ENCODE measurements at regions not wholly inside any gene's neighbourhood (a gene's known extent, or its start where the extent isn't known, plus 50 kb on each side); places are given as distances from the start of the nearest gene placed in this dataset.

GRCh38 chr4:160247091-160247656, 1144.3 kb downstream of the RAPGEF2 start:
- H3K4me1 ChIP-seq = no peaks in the 10 kb centered on the region
- H3K4me3 ChIP-seq = no peak overlapping the region
- H3K36me3 ChIP-seq = no peaks in the 10 kb centered on the region
- no peaks in the 10 kb centered on the region for H3K27me3 ChIP-seq
- intact Hi-C loops (cut with DNase I; ENCODE audit: low total_unique reads) = no loop called here
- H3K9me3 ChIP-seq = no peaks in the 10 kb centered on the region
- WGBS, 2 donors (ENCODE audit: low coverage in 1 of 2) = 88% methylated on average over 7 of the region's 7 CpGs; no CpG with 5 or more reads in 1 of the 2 donors
- no peak for DNase-seq
- TF ChIP-seq EP300 (IDR thresholded peaks at IDR 0.05; ENCODE audit: low read depth) (no peak), POLR2AphosphoS5 (IDR thresholded peaks at IDR 0.05) (no peak), POLR2A (IDR thresholded peaks at IDR 0.05) (no peak), CTCF (IDR thresholded peaks at IDR 0.05) (no peak)
- in situ Hi-C loops (cut with MboI; ENCODE audit: low pct_ligation_motif_present in 1 of 4, low pct_unique_long_range_greater_than_20kb in 1 of 4, low sequenced_read_pairs in 3 of 4) = no loop called here
- H3K27ac ChIP-seq = no peak overlapping the region

DNA sequence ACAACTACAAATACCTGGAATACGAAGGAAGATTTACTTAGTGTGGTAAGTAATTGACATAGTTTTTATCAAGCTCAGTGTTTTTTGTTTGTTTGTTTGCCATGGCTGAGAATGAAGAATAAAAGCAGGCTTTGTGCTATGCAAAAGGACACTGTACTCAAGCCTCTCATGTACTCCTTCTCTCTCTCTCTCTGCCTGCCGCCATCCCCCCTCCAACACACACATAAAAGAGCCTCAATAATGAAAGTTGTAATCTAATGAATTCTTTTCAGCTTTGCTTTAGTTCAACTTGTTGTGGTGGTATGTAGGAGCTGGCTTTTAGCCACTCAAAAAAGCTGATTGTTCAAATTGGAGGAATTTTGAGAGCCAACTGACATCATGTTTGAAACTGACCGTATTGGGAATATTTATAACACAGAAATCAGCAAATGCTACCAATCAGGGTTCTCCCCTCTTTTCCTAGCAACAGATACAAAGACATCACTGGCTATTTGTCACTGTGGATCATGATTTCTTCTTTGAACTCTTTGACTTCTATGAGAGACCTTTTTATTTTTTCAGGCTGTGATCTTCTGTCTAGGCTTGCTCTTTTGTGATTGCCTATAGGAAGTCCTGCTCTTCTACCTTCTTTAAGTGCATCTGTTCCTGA, 1148.8 kb downstream of the RAPGEF2 start:
- Histone ChIP-seq H3K4me1 (no peaks in the 10 kb centered on the region), H3K4me3 (no peak overlapping the region), H3K27me3 (no peaks in the 10 kb centered on the region), H3K36me3 (no peaks in the 10 kb centered on the region), H3K27ac (no peak overlapping the region), H3K9me3 (no peaks in the 10 kb centered on the region)
- intact Hi-C loops (cut with DNase I; ENCODE audit: low total_unique reads) (no loop called here), in situ Hi-C loops (cut with MboI; ENCODE audit: low pct_ligation_motif_present in 1 of 4, low pct_unique_long_range_greater_than_20kb in 1 of 4, low sequenced_read_pairs in 3 of 4) (no loop called here)
- TF ChIP-seq POLR2AphosphoS5 (IDR thresholded peaks at IDR 0.05) = no peak
- no peak for TF ChIP-seq EP300 (IDR thresholded peaks at IDR 0.05; ENCODE audit: low read depth)
- TF ChIP-seq CTCF (IDR thresholded peaks at IDR 0.05) = no peak
- no peak for TF ChIP-seq POLR2A (IDR thresholded peaks at IDR 0.05)
- DNase-seq = no peak
- WGBS, 2 donors (ENCODE audit: low coverage in 1 of 2) = 67 to 96% methylated on average over 3 of the region's 3 CpGs

DNA sequence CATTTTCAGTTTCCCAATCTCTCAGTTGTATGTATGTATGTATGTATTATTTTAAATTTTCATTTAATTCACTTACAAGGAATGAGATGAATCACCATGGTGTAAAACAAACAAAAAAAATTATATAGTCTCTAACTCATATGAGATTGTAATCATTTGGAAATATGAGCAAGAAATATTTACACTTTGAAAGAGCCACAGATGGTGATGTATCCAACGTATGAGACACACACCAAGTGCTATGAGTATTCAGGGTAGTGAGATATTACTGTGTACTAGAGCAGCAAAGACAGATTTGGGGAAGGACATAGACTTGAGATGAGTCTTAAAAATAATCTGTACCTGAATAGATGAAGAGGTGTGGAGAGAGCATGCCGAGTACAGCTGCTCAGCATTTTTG, 1154.4 kb downstream of the RAPGEF2 start:
- Histone ChIP-seq H3K27ac (no peak overlapping the region), H3K27me3 (no peaks in the 10 kb centered on the region), H3K36me3 (no peaks in the 10 kb centered on the region), H3K4me3 (no peak overlapping the region), H3K4me1 (no peaks in the 10 kb centered on the region), H3K9me3 (no peaks in the 10 kb centered on the region)
- TF ChIP-seq POLR2A (IDR thresholded peaks at IDR 0.05) = no peak
- TF ChIP-seq POLR2AphosphoS5 (IDR thresholded peaks at IDR 0.05) = no peak
- TF ChIP-seq CTCF (IDR thresholded peaks at IDR 0.05) = no peak
- TF ChIP-seq EP300 (IDR thresholded peaks at IDR 0.05; ENCODE audit: low read depth) = no peak
- intact Hi-C loops (cut with DNase I; ENCODE audit: low total_unique reads) (no loop called here), in situ Hi-C loops (cut with MboI; ENCODE audit: low pct_ligation_motif_present in 1 of 4, low pct_unique_long_range_greater_than_20kb in 1 of 4, low sequenced_read_pairs in 3 of 4) (no loop called here)
- DNase-seq = no peak
- WGBS, 2 donors (ENCODE audit: low coverage in 1 of 2) = 48 to 62% methylated on average over 2 of the region's 2 CpGs

DNA sequence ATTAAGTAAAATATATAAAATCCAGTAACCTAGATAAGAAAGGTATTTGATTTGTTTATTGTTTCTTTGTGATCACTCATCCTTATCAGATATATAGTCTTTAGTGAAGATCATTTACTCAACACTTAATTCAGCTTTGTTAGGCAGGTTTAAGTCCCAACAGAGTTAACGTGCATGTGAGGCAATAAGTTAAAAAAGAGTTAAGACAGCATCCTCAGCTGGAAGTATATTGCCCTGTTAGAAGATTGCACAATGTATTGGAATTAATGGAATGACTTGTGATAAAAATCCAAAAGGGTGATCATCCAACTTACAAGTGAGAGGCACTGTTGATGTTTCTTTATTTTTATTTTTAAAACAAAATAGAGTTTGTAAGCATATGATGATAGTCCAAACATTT, 1162.1 kb downstream of the RAPGEF2 start:
- TF ChIP-seq POLR2AphosphoS5 (IDR thresholded peaks at IDR 0.05) (no peak), EP300 (IDR thresholded peaks at IDR 0.05; ENCODE audit: low read depth) (no peak), POLR2A (IDR thresholded peaks at IDR 0.05) (no peak), CTCF (IDR thresholded peaks at IDR 0.05) (no peak)
- 25 to 33% methylated on average over 1 of the region's 1 CpG for WGBS, 2 donors (ENCODE audit: low coverage in 1 of 2)
- no peak overlapping the region for H3K4me3 ChIP-seq
- intact Hi-C loops (cut with DNase I; ENCODE audit: low total_unique reads) (no loop called here), in situ Hi-C loops (cut with MboI; ENCODE audit: low pct_ligation_motif_present in 1 of 4, low pct_unique_long_range_greater_than_20kb in 1 of 4, low sequenced_read_pairs in 3 of 4) (no loop called here)
- H3K4me1 ChIP-seq = no peaks in the 10 kb centered on the region
- no peak for DNase-seq
- H3K36me3 ChIP-seq = no peaks in the 10 kb centered on the region
- no peak overlapping the region for H3K27ac ChIP-seq
- no peaks in the 10 kb centered on the region for H3K9me3 ChIP-seq
- H3K27me3 ChIP-seq = no peaks in the 10 kb centered on the region
